ENCODE measurements at regions not wholly inside any gene's neighbourhood (a gene's known extent, or its start where the extent isn't known, plus 50 kb on each side); places are given as distances from the start of the nearest gene placed in this dataset.

DNA sequence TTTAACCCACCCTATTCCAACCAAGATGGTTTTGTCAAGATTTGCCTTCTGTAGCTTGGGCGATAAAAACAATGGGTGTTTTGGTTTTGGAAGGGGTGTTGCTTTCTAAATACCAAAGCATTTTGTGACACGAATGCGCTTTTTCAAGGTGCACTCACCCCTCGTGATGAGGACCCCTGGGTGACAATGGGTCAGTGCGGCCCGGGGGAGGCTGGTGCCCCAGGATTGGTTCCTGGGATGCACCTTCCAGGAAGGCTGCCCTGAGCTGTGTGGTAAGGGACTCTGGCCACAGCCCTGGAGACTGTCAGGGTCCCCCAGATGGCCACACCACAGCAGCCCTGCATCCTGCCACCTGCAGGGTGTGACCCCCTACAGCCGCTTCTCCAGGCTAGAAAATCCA, 180.6 kb upstream of the MYL2 start:
- Histone ChIP-seq H3K9ac (ENCODE audit: low read depth in 1 of 3, low read length in 3 of 3) (no peak overlapping the region), H3K4me3 (ENCODE audit: low read length in 3 of 3) (no peak overlapping the region), H3K27ac (ENCODE audit: low read depth, low read length) (no peak overlapping the region), H3K36me3 (ENCODE audit: control insufficient read depth in 3 of 3, insufficient read depth in 3 of 3, low read length in 3 of 3) (no peaks in the 10 kb centered on the region), H3K27me3 (ENCODE audit: control insufficient read depth in 3 of 3, insufficient read depth in 3 of 3, low read length in 3 of 3) (peaks cover 6 to 22% (median 13%) of the 10 kb centered on the region in 3 donors), H3K9me3 (ENCODE audit: control insufficient read depth in 3 of 3, low read length in 3 of 3) (no peaks in the 10 kb centered on the region), H3K4me1 (ENCODE audit: control insufficient read depth in 3 of 3, insufficient read depth in 3 of 3, low read length in 3 of 3) (peaks cover 0 to 3% (median 0%) of the 10 kb centered on the region in 3 donors)

DNA sequence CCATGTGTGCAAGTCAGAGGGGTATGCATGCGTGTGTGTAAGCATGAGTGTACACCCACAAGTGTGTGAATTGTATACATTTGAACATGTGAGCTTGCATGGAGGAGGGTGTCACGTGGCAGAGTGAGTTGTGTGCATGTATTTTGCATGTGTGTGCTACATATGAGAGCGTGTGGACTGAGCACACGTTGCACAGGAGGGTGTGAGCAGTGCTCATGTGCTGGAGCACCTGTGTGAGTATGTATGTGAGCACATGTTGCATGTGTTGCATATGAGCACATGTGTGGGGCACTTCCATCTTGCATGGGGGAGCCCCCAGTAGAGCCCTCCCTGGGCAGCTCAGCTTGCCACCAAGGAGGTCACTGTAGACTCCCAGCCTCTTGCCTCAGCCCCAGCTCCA, 180.2 kb upstream of the MYL2 start:
- no peaks in the 10 kb centered on the region for H3K36me3 ChIP-seq (ENCODE audit: control insufficient read depth in 3 of 3, insufficient read depth in 3 of 3, low read length in 3 of 3)
- H3K9ac ChIP-seq (ENCODE audit: low read depth in 1 of 3, low read length in 3 of 3) = no peak overlapping the region
- peaks cover 0 to 3% (median 0%) of the 10 kb centered on the region in 3 donors for H3K4me1 ChIP-seq (ENCODE audit: control insufficient read depth in 3 of 3, insufficient read depth in 3 of 3, low read length in 3 of 3)
- no peaks in the 10 kb centered on the region for H3K9me3 ChIP-seq (ENCODE audit: control insufficient read depth in 3 of 3, low read length in 3 of 3)
- H3K27me3 ChIP-seq (ENCODE audit: control insufficient read depth in 3 of 3, insufficient read depth in 3 of 3, low read length in 3 of 3) = peaks cover 6 to 25% (median 17%) of the 10 kb centered on the region in 3 donors
- no peak overlapping the region for H3K4me3 ChIP-seq (ENCODE audit: low read length in 3 of 3)
- no peak overlapping the region for H3K27ac ChIP-seq (ENCODE audit: low read depth, low read length)

DNA sequence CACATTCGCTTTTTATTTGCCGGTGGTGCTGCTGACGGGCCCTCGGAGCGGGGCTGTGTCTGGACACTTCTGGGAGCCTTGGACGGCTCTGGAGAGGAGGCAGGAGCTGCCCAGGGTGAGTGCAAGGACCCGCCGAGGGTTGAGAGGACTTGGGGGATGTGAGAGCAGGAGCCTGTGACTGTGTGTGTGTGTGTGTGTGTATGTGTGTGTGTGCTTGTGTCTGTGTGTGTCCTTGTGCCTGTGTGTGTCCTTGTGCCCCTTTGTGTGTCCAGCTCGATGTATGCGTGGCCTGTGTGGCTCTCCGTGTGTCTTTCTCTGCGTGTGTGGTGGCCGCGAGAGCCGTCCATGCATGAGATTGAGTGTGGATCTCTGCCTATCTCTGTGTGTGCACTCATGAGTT, 179.6 kb upstream of the MYL2 start:
- Histone ChIP-seq H3K27ac (ENCODE audit: low read depth, low read length) (no peak overlapping the region), H3K9ac (ENCODE audit: low read depth in 1 of 3, low read length in 3 of 3) (no peak overlapping the region), H3K27me3 (ENCODE audit: control insufficient read depth in 3 of 3, insufficient read depth in 3 of 3, low read length in 3 of 3) (peaks cover 6 to 24% (median 18%) of the 10 kb centered on the region in 3 donors), H3K4me1 (ENCODE audit: control insufficient read depth in 3 of 3, insufficient read depth in 3 of 3, low read length in 3 of 3) (peaks cover 0 to 3% (median 0%) of the 10 kb centered on the region in 3 donors), H3K4me3 (ENCODE audit: low read length in 3 of 3) (no peak overlapping the region), H3K9me3 (ENCODE audit: control insufficient read depth in 3 of 3, low read length in 3 of 3) (no peaks in the 10 kb centered on the region), H3K36me3 (ENCODE audit: control insufficient read depth in 3 of 3, insufficient read depth in 3 of 3, low read length in 3 of 3) (no peaks in the 10 kb centered on the region)

DNA sequence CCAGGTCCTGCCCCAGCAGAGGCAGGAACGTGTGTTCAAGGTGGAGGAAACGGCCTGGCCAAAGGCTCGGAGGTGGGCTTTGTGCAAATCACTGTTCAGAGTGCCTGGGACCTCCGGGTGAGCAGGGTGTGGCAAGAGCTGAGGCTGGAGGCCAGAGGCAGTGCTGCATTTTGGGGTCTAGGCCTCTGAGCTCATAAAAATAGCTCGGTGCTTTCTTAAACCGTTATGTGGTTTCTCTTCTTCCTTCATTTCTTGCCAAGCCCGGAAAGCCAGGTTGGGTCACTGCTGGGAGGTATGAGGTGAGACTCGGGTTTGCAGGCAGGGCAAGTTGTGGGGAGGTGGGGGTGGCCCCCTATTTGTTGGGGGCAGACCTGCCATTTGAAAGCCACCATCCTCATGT, 178.8 kb upstream of the MYL2 start:
- H3K9ac ChIP-seq (ENCODE audit: low read depth in 1 of 3, low read length in 3 of 3) = no peak overlapping the region
- no peak overlapping the region for H3K4me3 ChIP-seq (ENCODE audit: low read length in 3 of 3)
- H3K4me1 ChIP-seq (ENCODE audit: control insufficient read depth in 3 of 3, insufficient read depth in 3 of 3, low read length in 3 of 3) = peaks cover 0 to 3% (median 0%) of the 10 kb centered on the region in 3 donors
- H3K36me3 ChIP-seq (ENCODE audit: control insufficient read depth in 3 of 3, insufficient read depth in 3 of 3, low read length in 3 of 3) = no peaks in the 10 kb centered on the region
- no peak overlapping the region for H3K27ac ChIP-seq (ENCODE audit: low read depth, low read length)
- peaks cover 6 to 30% (median 18%) of the 10 kb centered on the region in 3 donors for H3K27me3 ChIP-seq (ENCODE audit: control insufficient read depth in 3 of 3, insufficient read depth in 3 of 3, low read length in 3 of 3)
- H3K9me3 ChIP-seq (ENCODE audit: control insufficient read depth in 3 of 3, low read length in 3 of 3) = no peaks in the 10 kb centered on the region

DNA sequence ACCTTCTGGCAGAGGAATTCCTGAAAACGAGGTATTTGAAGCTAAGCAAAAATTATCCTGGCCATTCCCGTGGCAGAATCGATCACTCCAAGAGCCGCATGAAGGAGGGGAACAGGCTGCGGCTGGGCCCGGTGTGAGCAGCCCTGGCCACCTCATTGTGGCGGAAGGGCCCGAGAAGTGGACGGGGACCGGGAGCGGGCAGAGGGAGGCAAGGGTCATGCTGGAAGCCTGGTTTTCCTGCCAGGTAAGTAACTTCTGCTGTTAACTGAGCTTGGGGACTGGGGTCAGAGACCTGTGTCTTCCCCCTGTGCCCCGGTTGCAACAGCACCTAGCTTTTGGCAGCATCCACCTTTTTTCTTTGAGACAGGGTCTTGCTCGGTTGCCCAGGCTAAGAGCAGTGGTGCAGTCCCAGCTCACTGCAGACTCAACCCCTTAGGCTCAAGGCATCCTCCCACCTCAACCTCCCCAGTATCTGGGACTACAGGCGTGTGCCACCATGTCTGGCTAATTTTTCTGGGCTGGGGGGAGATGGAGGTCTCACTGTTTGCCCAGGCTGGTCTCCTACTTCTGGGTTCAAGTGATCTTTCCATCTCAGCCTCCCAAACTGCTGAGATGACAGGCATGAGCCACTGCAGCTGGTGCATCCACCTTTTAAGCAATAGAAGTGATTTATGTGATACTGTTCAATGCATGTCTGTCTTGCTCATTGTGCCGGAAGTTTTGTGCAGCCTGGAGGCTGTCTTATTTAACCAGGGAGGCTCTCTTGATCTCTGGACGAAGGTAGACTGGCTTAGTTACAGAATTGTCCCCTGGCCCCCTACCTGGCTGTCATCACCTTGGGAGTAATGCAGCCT, 174.0 kb upstream of the MYL2 start:
- Histone ChIP-seq H3K27me3 (ENCODE audit: control insufficient read depth in 3 of 3, insufficient read depth in 3 of 3, low read length in 3 of 3) (peaks cover 0 to 46% (median 19%) of the 10 kb centered on the region in 3 donors), H3K9me3 (ENCODE audit: control insufficient read depth in 3 of 3, low read length in 3 of 3) (no peaks in the 10 kb centered on the region), H3K9ac (ENCODE audit: low read depth in 1 of 3, low read length in 3 of 3) (no peak overlapping the region), H3K4me3 (ENCODE audit: low read length in 3 of 3) (no peak overlapping the region), H3K4me1 (ENCODE audit: control insufficient read depth in 3 of 3, insufficient read depth in 3 of 3, low read length in 3 of 3) (no peaks in the 10 kb centered on the region), H3K36me3 (ENCODE audit: control insufficient read depth in 3 of 3, insufficient read depth in 3 of 3, low read length in 3 of 3) (no peaks in the 10 kb centered on the region), H3K27ac (ENCODE audit: low read depth, low read length) (no peak overlapping the region)

DNA sequence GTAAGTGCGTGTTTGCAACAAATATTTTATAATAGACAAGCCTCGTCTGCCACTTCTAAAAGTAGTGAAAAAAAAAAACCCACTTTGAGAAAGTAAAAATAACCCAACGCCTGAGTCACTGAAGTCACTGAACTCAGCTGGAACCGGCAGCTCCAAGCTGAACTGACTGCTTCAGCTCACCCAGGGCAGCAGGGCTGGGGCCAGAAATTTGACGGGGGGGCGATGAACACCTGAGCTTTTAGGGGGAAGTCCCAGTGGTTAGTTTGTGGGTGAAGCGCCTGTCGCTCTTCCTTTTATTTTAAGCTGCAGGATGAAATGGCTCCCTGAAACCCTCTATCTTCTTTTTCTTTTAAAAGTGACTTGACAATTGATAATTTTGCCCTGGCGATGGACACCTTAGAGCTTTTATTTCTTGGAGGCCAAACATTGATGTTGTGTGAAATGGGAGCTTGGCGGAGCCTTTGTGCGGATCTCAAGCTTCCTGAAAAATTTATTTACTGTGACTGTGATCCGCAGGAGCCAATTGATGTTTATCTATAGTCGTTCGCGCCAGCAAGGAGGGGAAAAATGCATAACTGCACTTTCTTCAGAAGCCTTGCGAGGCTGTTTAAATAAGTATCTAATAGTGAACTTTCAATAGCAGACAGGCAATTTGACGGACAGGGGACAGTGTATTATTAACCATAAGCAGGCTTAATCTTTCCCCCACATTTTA, 173.2 kb upstream of the MYL2 start:
- H3K4me3 ChIP-seq (ENCODE audit: low read length in 3 of 3) = no peak overlapping the region
- no peaks in the 10 kb centered on the region for H3K36me3 ChIP-seq (ENCODE audit: control insufficient read depth in 3 of 3, insufficient read depth in 3 of 3, low read length in 3 of 3)
- H3K27ac ChIP-seq (ENCODE audit: low read depth, low read length) = no peak overlapping the region
- no peak overlapping the region for H3K9ac ChIP-seq (ENCODE audit: low read depth in 1 of 3, low read length in 3 of 3)
- peaks cover 0 to 48% (median 24%) of the 10 kb centered on the region in 3 donors for H3K27me3 ChIP-seq (ENCODE audit: control insufficient read depth in 3 of 3, insufficient read depth in 3 of 3, low read length in 3 of 3)
- H3K9me3 ChIP-seq (ENCODE audit: control insufficient read depth in 3 of 3, low read length in 3 of 3) = no peaks in the 10 kb centered on the region
- no peaks in the 10 kb centered on the region for H3K4me1 ChIP-seq (ENCODE audit: control insufficient read depth in 3 of 3, insufficient read depth in 3 of 3, low read length in 3 of 3)

DNA sequence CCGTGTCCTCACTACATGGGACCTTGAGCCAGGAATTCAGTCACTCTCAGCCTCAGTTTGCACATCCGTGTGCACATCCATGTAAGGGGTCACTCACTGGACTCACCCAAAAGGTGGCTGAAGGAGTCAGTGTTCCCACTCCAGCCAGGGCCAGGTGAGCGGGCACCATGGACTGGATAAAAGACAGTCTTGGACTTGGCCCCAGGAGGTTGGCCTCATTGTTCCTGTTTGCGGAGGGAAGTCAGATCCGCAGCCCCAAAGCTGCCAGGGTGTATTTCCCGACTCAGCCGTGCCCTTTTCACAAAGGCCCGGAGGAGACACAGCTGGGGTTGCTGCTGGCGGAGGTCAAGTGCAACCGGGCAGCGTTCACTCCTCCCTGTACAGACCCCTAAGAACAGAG, 170.7 kb upstream of the MYL2 start:
- Histone ChIP-seq H3K36me3 (ENCODE audit: control insufficient read depth in 3 of 3, insufficient read depth in 3 of 3, low read length in 3 of 3) (no peaks in the 10 kb centered on the region), H3K4me3 (ENCODE audit: low read length in 3 of 3) (no peak overlapping the region), H3K27ac (ENCODE audit: low read depth, low read length) (no peak overlapping the region), H3K4me1 (ENCODE audit: control insufficient read depth in 3 of 3, insufficient read depth in 3 of 3, low read length in 3 of 3) (no peaks in the 10 kb centered on the region), H3K27me3 (ENCODE audit: control insufficient read depth in 3 of 3, insufficient read depth in 3 of 3, low read length in 3 of 3) (peaks cover 0 to 35% (median 15%) of the 10 kb centered on the region in 3 donors), H3K9ac (ENCODE audit: low read depth in 1 of 3, low read length in 3 of 3) (no peak overlapping the region), H3K9me3 (ENCODE audit: control insufficient read depth in 3 of 3, low read length in 3 of 3) (no peaks in the 10 kb centered on the region)

DNA sequence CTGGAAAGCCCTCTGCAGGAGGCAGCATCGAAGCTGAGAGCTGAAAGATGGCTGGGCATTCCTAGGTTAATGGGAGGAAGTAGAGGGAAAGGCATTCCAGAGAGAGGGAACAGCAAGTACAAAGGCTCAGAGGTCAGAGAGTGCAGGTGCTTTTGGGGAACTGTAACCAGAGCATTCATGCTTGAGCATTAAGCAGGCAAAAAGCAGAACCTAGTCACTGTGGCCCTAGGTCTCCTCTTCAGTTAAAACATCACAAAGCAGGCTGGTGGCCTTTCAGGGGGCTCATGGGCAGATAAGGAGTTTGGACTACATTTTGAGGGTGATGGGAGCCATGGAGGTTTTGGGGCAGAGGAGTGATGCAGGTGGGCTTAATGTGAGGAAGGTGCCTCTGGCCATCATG, 169.2 kb upstream of the MYL2 start:
- Histone ChIP-seq H3K4me1 (ENCODE audit: control insufficient read depth in 3 of 3, insufficient read depth in 3 of 3, low read length in 3 of 3) (no peaks in the 10 kb centered on the region), H3K9me3 (ENCODE audit: control insufficient read depth in 3 of 3, low read length in 3 of 3) (no peaks in the 10 kb centered on the region), H3K27ac (ENCODE audit: low read depth, low read length) (no peak overlapping the region), H3K4me3 (ENCODE audit: low read length in 3 of 3) (no peak overlapping the region), H3K36me3 (ENCODE audit: control insufficient read depth in 3 of 3, insufficient read depth in 3 of 3, low read length in 3 of 3) (no peaks in the 10 kb centered on the region), H3K27me3 (ENCODE audit: control insufficient read depth in 3 of 3, insufficient read depth in 3 of 3, low read length in 3 of 3) (peaks cover 0 to 26% (median 13%) of the 10 kb centered on the region in 3 donors), H3K9ac (ENCODE audit: low read depth in 1 of 3, low read length in 3 of 3) (no peak overlapping the region)

DNA sequence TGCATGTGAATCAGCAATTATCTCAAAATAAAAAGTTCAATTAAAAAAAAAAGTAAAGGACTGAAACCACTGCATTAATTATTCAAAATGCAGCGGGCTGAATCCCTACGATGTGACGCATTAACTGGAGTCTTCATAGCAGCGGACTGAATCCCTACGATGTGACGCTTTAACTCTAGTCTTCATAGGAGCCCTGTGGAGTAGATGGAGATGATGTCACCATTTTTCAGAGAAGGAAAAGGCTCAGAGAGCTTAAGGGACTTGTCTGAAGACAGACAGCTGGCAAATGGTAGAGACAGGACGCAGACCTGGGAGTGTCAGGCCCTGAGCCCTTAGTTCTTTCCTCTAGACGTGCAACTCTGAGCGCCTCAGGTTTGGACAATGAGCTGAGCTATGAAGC, 168.0 kb upstream of the MYL2 start:
- Histone ChIP-seq H3K9me3 (ENCODE audit: control insufficient read depth in 3 of 3, low read length in 3 of 3) (no peaks in the 10 kb centered on the region), H3K9ac (ENCODE audit: low read depth in 1 of 3, low read length in 3 of 3) (no peak overlapping the region), H3K4me1 (ENCODE audit: control insufficient read depth in 3 of 3, insufficient read depth in 3 of 3, low read length in 3 of 3) (no peaks in the 10 kb centered on the region), H3K36me3 (ENCODE audit: control insufficient read depth in 3 of 3, insufficient read depth in 3 of 3, low read length in 3 of 3) (no peaks in the 10 kb centered on the region), H3K27ac (ENCODE audit: low read depth, low read length) (no peak overlapping the region), H3K4me3 (ENCODE audit: low read length in 3 of 3) (no peak overlapping the region), H3K27me3 (ENCODE audit: control insufficient read depth in 3 of 3, insufficient read depth in 3 of 3, low read length in 3 of 3) (peaks cover 0 to 23% (median 17%) of the 10 kb centered on the region in 3 donors)

All from skeletal muscle tissue (tissue), 3 donors.